Keratinocyte (primary cell): ENCODE measurements at regions not wholly inside any gene's neighbourhood (a gene's known extent, or its start where the extent isn't known, plus 50 kb on each side); places are given as distances from the start of the nearest gene placed in this dataset.

ENCODE experiments used
- DNase-seq: peaks from one replicate; pipeline ENCODE4 v3.0.0-alpha.2; 2011; ENCODE audit warnings: low read depth, missing footprints, low spot score
- FAIRE-seq: peaks from 2 replicates; lab custom pipeline; 2011; peaks lifted over from hg19 to GRCh38; lab: Jason Lieb, UNC
- H2AFZ ChIP-seq: 2 replicates; pipeline ENCODE4 v1.6.0; 2012; ENCODE audit warnings: low read length, control low read depth, inconsistent platforms; ENCODE audit not compliant: control insufficient read depth
- H3K27ac ChIP-seq: 2 replicates; pipeline ENCODE4 v1.5.1; 2011; ENCODE audit warnings: low read length; ENCODE audit not compliant: control insufficient read depth, insufficient read depth
- H3K27me3 ChIP-seq: 3 replicates; pipeline ENCODE4 v1.6.0; 2011; ENCODE audit warnings: low read length; ENCODE audit not compliant: control insufficient read depth, insufficient read depth; ENCODE audit errors: extremely low read depth
- H3K36me3 ChIP-seq, 2 experiments: 2 replicates in 1 of 2; 3 replicates in 1 of 2; pipeline ENCODE4 v1.5.1; 2011; ENCODE audit warnings: low read length in 2 of 2, mild to moderate bottlenecking in 1 of 2; ENCODE audit not compliant: control insufficient read depth in 2 of 2, insufficient read depth in 2 of 2; ENCODE audit errors: extremely low read depth in 1 of 2
- H3K4me1 ChIP-seq: 3 replicates; pipeline ENCODE4 v1.5.1; 2011; ENCODE audit warnings: low read length; ENCODE audit not compliant: control insufficient read depth, insufficient read depth; ENCODE audit errors: extremely low read depth
- H3K4me2 ChIP-seq: 3 replicates; pipeline ENCODE4 v1.6.0; 2011; ENCODE audit warnings: low read depth, low read length; ENCODE audit not compliant: control insufficient read depth, insufficient read depth; ENCODE audit errors: extremely low read depth
- H3K4me3 ChIP-seq, 3 experiments: fragments of 200-600 bp in 1 of 3; sonication (generic) in 1 of 3; 2 replicates in 2 of 3; 3 replicates in 1 of 3; pipeline ENCODE4 v1.5.1; 2011 to 2016; ENCODE audit warnings: low read length in 3 of 3, mild to moderate bottlenecking in 3 of 3, control low read depth in 2 of 3, inconsistent platforms in 1 of 3, low read depth in 1 of 3, mixed read lengths in 1 of 3, mixed run types in 1 of 3, moderate library complexity in 1 of 3; ENCODE audit not compliant: control insufficient read depth in 2 of 3, insufficient read depth in 2 of 3; ENCODE audit errors: extremely low read depth in 1 of 3
- H3K79me2 ChIP-seq: 2 replicates; pipeline ENCODE4 v1.6.0; 2012; ENCODE audit warnings: low read length; ENCODE audit not compliant: control insufficient read depth, insufficient read depth
- H3K9ac ChIP-seq: 3 replicates; pipeline ENCODE4 v1.6.0; 2011; ENCODE audit warnings: low read length; ENCODE audit not compliant: control insufficient read depth, insufficient read depth; ENCODE audit errors: extremely low read depth
- H3K9me1 ChIP-seq: 3 replicates; pipeline ENCODE4 v1.6.0; 2011; ENCODE audit warnings: low read length; ENCODE audit not compliant: control insufficient read depth, insufficient read depth; ENCODE audit errors: extremely low read depth
- H3K9me3 ChIP-seq: 2 replicates; pipeline ENCODE4 v1.5.1; 2012; ENCODE audit warnings: low read depth, low read length; ENCODE audit not compliant: control insufficient read depth
- H4K20me1 ChIP-seq: 3 replicates; pipeline ENCODE4 v1.6.0; 2011; ENCODE audit warnings: low read length; ENCODE audit not compliant: control insufficient read depth, insufficient read depth; ENCODE audit errors: extremely low read depth
- EZH2 ChIP-seq: IDR thresholded peaks from one replicate; pipeline ENCODE4 v1.6.1; 2012; ENCODE audit warnings: inconsistent platforms, mild to moderate bottlenecking, low read length, moderate library complexity
- dilution Hi-C: fragments of 300-500 bp; cut with MboI; formaldehyde crosslinking; loops from one replicate; pipeline ENCODE4 v1.7.0; 2020; ENCODE audit warnings: low sequenced_read_pairs; ENCODE audit not compliant: extremely low pct_ligation_motif_present
- TF ChIP-seq, protein P1 (sequence below), 3 experiments: IDR thresholded peaks in 1 of 3; conservative IDR thresholded peaks in 1 of 3; optimal IDR thresholded peaks in 1 of 3; 2 replicates in 2 of 3; 3 replicates in 1 of 3; pipeline versions ENCODE3 to v1.5.1; 2011; ENCODE audit warnings: low read length in 3 of 3, mild to moderate bottlenecking in 3 of 3, moderate library complexity in 2 of 3, control low read depth in 1 of 3, inconsistent platforms in 1 of 3; ENCODE audit not compliant: insufficient read depth in 2 of 3; ENCODE audit errors: extremely low read depth in 1 of 3

DNA sequence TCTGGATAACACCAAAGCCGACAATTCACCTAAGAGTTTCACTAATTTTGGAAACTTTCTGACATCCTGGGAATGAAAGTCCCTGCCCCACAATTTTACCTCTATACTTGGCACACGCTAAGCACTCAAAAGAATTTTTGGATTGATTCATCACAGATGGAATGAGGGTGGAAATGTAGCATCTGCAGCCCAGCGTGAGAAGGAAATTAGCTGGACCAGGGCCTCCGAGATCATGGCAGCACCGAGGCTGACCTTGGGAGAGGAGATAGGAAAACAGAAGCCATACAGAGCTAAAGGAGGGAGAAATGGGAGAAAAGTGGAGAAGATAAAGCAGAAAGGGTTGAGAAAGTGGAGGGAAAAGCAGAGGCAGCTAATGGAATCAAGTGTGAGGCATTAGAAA, 606.6 kb upstream of the DPP6 start:
- Histone ChIP-seq H3K9me1 (no peaks in the 10 kb centered on the region), H3K36me3 (no peaks in the 10 kb centered on the region), H3K4me1 (no peaks in the 10 kb centered on the region), H3K27ac (no peak overlapping the region), H3K27me3 (no peaks in the 10 kb centered on the region), H3K4me3 (no peak overlapping the region), H3K9ac (no peak overlapping the region), H4K20me1 (no peaks in the 10 kb centered on the region), H2AFZ (no peak overlapping the region), H3K79me2 (no peaks in the 10 kb centered on the region), H3K4me2 (no peak overlapping the region), H3K9me3 (no peaks in the 10 kb centered on the region)
- FAIRE-seq (no peak), DNase-seq (no peak)
- dilution Hi-C loops, result no loop called here
- TF ChIP-seq EZH2, result no peak
- TF ChIP-seq, protein P1, sequence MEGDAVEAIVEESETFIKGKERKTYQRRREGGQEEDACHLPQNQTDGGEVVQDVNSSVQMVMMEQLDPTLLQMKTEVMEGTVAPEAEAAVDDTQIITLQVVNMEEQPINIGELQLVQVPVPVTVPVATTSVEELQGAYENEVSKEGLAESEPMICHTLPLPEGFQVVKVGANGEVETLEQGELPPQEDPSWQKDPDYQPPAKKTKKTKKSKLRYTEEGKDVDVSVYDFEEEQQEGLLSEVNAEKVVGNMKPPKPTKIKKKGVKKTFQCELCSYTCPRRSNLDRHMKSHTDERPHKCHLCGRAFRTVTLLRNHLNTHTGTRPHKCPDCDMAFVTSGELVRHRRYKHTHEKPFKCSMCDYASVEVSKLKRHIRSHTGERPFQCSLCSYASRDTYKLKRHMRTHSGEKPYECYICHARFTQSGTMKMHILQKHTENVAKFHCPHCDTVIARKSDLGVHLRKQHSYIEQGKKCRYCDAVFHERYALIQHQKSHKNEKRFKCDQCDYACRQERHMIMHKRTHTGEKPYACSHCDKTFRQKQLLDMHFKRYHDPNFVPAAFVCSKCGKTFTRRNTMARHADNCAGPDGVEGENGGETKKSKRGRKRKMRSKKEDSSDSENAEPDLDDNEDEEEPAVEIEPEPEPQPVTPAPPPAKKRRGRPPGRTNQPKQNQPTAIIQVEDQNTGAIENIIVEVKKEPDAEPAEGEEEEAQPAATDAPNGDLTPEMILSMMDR (optimal IDR thresholded peaks at IDR 0.05 in 1 of 3, IDR thresholded peaks at IDR 0.05 in 1 of 3, conservative IDR thresholded peaks at IDR 0.05 in 1 of 3; ENCODE audit: extremely low read depth in 1 of 3, insufficient read depth in 2 of 3, low read length in 3 of 3), result no peak

DNA sequence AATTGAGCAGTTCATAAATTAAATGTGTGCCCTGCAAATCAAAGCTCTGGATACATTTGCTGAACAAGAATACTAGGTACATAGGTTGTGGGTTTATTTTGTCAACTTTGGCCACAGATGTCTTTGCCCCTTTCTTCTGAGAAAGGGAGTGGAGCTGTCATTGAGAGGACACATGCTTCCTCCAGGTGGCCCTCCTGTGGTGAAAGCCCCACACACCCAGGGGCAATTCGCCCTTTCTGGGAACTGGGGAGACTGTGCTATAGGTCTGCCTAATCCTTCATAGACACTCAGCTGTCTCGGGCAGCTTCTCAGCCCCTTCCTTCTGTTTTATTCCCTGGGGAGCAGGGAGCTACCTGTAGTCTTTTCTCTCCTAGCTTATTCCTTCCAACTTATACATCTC, 605.7 kb upstream of the DPP6 start:
- H2AFZ ChIP-seq, result no peak overlapping the region
- H3K9me3 ChIP-seq, result no peaks in the 10 kb centered on the region
- no peak overlapping the region for H3K27ac ChIP-seq
- H3K4me3 ChIP-seq, result no peak overlapping the region
- H3K4me1 ChIP-seq, result no peaks in the 10 kb centered on the region
- H3K9ac ChIP-seq, result no peak overlapping the region
- H3K79me2 ChIP-seq, result no peaks in the 10 kb centered on the region
- dilution Hi-C loops, result no loop called here
- no peaks in the 10 kb centered on the region for H4K20me1 ChIP-seq
- H3K4me2 ChIP-seq, result no peak overlapping the region
- H3K9me1 ChIP-seq, result no peaks in the 10 kb centered on the region
- no peak for DNase-seq
- TF ChIP-seq, protein P1 (optimal IDR thresholded peaks at IDR 0.05 in 1 of 3, IDR thresholded peaks at IDR 0.05 in 1 of 3, conservative IDR thresholded peaks at IDR 0.05 in 1 of 3; ENCODE audit: extremely low read depth in 1 of 3, insufficient read depth in 2 of 3, low read length in 3 of 3), result no peak
- TF ChIP-seq EZH2, result no peak
- H3K36me3 ChIP-seq, result no peaks in the 10 kb centered on the region
- FAIRE-seq, result no peak
- H3K27me3 ChIP-seq, result no peaks in the 10 kb centered on the region
